ENCODE measurements at regions not wholly inside any gene's neighbourhood (a gene's known extent, or its start where the extent isn't known, plus 50 kb on each side); places are given as distances from the start of the nearest gene placed in this dataset.
A peak's percentile ranks its signal among the peaks of the same experiment; 100 is the strongest.
"Not testable (repeated sequence)": the region's sequence is repeated elsewhere in the genome, so short reads cannot be mapped to it uniquely, and the experiment has no call there.

DNA sequence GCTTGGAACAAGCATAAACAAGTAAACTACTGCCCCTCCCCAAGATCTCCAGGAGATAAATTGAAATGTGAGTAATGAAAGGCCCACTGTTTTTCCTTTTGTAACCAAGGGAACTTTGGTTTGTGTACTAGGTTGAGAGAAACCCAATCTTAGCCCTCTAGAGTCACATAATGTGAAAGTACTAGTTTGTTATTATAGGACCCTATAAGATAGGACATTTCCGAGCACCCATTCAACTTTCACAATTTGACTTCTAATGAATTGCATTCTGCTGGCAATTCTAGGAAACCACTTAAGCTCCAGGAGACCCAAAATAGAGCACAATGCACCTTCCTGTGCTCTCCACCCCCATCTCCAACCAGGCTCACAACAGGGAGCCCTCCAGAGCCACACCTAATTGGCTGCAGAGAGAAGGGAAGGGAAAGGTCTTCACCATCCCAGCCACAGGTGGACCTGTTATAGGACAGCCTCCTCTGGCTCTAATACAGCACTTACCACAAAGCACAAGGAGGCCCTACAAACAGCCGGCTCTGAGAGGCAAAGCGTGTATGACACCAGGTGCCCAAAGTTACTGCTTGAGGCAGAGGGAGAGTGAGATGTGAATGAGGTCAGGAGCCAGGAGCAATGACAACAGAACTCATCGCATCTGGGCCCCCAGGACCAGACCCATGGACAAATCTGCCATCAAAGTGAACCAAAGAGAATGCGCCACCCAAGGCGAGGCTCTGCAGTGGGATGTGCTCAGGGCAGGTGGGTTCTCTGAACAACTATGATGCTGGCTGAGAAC is 163.3 kb upstream of the NTF3 start:
- no peak for DNase-seq

DNA sequence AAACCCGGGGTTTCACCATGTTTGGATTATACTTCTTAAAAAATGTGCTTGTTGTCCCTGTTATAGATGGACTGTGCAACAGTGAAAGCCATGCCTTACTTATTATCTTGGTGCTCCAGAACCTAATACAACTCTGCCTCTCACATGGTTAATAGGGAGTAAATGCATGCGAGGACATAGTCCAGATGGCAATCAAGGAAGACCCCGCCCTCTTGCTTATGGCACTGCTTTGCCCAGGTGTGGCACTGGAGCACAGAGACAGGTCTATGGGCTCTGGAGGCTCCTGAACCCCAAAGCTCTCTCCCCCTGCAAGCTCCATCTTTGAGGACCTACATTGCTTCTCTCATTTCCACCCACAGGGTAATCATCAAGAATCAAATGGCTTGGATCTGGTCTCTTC is 162.1 kb upstream of the NTF3 start:
- no peak for DNase-seq

GRCh38 chr12:5272018-5272785 is 159.7 kb upstream of the NTF3 start:
- no peak for DNase-seq

DNA sequence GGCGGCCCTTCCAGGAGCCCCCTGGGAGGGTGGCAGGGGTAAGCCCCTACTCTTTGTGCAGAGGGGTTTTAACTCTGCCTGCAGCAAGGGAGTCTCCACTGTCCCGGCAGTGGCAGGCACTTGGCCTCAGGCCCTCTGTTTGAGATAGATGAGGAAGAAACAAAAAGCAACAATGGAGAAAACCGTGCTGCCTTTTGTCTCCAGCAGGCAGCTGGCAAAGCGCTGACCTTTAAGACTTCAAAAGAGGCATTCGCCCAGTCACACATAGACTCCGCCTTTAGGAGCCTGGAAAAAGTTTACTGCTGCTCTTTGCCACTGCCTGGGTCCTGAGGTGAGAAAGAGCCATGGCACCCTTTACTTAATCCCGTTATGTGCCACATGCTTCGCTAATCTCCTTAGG is 158.2 kb upstream of the NTF3 start:
- DNase-seq, result no peak

DNA sequence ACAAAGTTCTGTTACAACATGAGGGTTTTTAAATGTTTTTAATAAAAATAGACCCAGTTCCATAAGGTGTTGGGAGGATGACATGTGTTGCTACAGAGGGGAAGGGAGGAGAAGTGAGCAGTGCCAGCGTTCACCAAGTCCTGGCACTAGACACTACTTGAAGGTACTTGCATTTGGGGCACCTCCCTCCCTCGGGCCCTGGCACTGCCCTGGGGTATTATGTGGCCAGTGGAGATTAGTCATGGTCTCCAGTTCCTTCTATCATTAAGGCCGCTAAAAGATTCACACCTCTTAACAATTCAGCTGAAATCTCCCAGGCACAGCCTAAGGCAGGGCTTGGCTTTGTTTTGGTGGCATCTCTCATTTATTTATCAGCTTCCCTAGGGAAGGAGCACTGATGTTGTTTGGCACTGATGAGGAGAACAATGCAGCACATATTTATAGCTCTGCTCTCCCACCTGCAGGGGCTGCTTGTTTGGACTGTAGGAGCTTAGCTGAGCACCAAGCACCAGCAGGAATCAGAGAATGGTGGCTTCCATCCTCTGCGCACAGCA is 155.5 kb upstream of the NTF3 start:
- no peak for DNase-seq

GRCh38 chr12:5280086-5280485 is 151.8 kb upstream of the NTF3 start:
- DNase-seq, result no peak

GRCh38 chr12:5290368-5290767 is 141.5 kb upstream of the NTF3 start:
- not testable (repeated sequence) for DNase-seq

DNA sequence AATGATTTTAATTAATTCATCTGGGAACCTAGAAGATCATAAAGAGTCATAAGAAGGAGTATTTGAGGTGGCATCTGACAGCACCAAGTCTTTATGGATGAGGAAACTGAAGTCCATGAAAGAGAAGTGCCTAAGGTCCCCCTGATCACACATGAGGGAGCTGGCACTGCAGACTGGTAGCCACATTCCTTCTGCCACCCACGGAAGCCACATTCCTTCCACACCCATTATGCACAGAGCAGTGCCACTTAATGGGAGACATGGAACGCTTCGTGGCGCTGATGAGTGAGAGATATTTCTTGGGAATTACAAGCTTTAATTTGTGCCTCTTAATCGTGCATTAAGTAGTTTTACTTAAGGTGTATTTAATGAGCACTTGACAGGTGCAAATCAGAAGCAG is 139.3 kb upstream of the NTF3 start:
- DNase-seq, result no peak

GRCh38 chr12:5293773-5294172 is 138.1 kb upstream of the NTF3 start:
- DNase-seq, result no peak

DNA sequence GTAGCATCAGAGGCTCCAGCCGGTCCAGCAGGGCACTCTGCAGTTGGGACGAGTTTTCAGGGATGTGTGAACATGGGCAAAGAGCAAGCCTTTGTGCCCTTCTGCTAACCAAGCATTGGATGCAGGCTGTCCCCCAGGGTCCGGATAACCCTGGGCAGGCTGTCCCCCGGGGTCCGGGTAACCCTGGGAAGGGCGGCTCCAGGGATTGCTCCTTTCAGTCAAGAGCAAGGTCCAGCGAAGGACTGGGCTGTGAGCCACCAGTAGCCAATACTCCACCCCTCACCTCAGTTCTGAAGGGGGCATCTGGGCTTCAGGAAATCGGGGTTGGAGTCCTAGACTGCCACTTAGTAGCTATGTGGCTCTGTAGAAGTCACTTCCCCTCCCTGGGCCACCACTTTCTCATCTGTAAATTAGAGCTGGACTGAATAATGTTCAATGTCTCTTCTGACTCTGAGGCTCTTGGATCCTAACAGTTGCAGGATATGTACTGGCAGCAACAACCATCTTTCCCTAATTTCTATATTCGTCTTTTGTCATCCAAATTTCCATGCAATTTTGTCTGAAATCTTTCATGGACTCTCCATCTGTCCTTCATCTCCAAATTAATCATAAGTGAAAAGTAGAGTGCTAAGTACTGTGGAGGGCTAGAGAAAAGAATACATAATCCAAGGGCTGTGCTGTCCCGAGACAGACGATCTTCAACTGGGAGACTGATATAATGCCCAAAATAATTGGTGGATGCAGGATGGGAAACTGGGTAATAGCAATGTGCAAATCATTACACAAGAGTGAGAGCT is 137.4 kb upstream of the NTF3 start:
- no peak for DNase-seq

GRCh38 chr12:5295151-5295550 is 136.8 kb upstream of the NTF3 start:
- no peak for DNase-seq

- DNase-seq, result no peak
Measured at GRCh38 chr12:5295996-5296395, 135.9 kb upstream of the NTF3 start.

GRCh38 chr12:5301539-5301938 is 130.4 kb upstream of the NTF3 start:
- DNase-seq, result no peak

DNA sequence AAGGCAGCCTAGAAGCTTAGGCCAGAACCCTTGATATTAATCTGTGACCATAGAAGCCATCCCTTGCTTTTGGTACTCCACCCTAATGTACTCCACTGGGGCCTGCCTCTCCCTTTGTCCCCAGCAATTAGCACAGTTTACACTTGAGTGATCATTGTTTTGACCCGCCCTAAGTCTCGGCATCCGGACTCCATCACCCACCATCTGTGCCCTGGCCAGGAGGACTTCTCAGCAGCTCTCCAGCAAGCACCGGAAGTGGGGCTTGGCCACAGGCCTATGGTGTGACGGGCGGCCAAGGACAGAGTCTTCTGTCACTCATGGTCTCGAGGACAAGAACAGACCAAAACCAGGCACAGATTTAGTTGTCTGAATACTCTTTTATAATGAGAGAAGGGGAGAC is 126.5 kb upstream of the NTF3 start:
- peak; percentile 87 for DNase-seq

DNA sequence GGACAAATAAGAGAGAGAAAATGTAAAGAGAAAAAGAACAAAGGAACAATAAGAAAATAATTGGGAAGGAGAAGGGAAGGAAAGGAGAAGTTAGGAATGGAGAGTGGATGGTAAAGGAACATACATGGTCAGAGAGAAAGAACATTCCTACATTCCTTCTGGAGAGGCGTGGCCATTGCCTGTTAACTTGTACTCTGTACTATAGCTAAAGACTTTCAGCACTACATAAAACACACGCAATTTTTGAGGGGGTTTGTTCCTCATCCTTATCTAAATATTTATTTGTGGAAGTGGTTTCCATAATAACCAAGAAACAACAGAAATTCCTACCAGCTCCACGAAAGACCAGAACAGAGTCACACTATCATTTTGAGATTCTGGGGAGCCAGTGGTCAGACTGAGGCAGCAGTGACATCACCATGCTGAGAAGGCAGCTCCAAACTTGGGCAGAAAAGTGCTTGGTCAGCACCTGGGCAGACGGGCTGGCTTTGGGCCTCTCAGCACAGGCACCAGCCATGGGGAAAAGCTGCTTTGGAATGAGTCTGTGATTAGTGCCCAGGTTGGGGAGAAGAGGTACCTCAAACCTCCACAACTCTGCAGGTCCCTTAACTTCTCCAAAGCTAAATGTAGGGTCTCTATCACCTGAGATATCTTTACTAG is 125.9 kb upstream of the NTF3 start:
- DNase-seq, result no peak

DNA sequence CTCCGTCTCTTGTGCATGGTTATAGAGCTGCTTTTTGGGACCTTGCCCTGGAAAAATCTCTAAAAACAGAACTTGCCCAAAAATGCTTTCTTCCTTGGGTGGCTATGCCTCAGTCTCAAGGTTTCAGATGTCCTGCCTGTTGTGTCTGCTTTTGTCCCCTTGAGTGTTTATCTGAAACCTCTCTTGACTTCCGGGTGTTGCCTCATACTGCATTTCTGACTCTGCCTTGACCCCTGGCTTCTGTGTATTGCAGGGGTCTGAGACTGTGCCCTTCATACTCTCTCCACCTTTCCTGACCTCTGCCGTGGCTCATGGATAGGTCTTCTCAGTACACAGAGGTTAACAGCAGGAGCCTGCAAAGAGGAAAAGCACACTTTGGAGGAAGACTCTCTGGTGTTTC is 124.8 kb upstream of the NTF3 start:
- no peak for DNase-seq

GRCh38 chr12:5308216-5308615 is 123.7 kb upstream of the NTF3 start:
- peak; percentile 24 for DNase-seq

GRCh38 chr12:5308996-5309395 is 122.9 kb upstream of the NTF3 start:
- no peak for DNase-seq

- peak; percentile 7 for DNase-seq
Measured at GRCh38 chr12:5309654-5310053, 122.3 kb upstream of the NTF3 start.

- DNase-seq, result no peak
Measured at GRCh38 chr12:5310151-5310550, 121.8 kb upstream of the NTF3 start.

DNA sequence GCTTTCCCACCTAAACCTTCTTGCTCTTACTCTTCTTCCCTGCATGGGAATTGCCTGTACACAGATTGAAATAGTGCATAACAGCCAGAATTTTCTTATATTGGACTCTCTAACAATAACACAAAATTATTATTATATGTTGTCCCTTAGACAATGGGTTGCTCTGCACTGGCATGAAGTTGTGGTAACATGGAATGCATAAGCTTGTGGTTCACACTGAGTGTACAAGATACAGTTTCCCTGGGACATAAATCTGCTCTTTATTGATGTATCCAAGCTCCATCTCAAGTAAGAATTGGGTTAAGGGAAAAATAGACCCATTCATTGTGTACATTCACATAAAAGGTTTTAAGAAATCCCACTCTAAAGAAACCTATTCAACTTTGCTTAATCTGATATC is 114.4 kb upstream of the NTF3 start:
- no peak for DNase-seq

DNA sequence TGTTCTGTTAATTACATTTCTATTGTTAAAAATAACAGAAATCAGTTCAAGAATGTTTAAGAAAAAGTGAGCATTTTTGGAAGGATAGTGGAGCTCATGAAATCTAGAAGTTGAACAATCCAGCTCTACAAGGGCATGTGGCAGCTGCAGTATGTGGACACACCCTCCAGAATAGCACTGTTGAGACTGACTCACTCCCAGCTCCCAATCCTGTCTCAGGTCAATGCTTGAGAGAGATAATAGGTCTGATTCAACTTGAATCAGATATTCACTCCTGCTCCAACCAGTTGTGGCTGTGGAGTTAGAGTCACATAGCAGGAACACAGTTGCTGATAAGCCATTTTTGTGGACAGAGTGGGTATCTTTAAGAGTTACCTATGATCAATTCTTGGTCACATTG is 113.0 kb upstream of the NTF3 start:
- DNase-seq, result no peak
